ENCODE measurements at regions not wholly inside any gene's neighbourhood (a gene's known extent, or its start where the extent isn't known, plus 50 kb on each side); places are given as distances from the start of the nearest gene placed in this dataset.

- ChIA-PET CTCF (no interaction called here), POLR2A (no interaction called here)
- DNase-seq (ENCODE audit: extremely low spot score) = no peak
- TF ChIP-seq, protein P1, sequence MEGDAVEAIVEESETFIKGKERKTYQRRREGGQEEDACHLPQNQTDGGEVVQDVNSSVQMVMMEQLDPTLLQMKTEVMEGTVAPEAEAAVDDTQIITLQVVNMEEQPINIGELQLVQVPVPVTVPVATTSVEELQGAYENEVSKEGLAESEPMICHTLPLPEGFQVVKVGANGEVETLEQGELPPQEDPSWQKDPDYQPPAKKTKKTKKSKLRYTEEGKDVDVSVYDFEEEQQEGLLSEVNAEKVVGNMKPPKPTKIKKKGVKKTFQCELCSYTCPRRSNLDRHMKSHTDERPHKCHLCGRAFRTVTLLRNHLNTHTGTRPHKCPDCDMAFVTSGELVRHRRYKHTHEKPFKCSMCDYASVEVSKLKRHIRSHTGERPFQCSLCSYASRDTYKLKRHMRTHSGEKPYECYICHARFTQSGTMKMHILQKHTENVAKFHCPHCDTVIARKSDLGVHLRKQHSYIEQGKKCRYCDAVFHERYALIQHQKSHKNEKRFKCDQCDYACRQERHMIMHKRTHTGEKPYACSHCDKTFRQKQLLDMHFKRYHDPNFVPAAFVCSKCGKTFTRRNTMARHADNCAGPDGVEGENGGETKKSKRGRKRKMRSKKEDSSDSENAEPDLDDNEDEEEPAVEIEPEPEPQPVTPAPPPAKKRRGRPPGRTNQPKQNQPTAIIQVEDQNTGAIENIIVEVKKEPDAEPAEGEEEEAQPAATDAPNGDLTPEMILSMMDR (IDR thresholded peaks at IDR 0.05; ENCODE audit: control extremely low read depth, extremely low read depth, low read depth, missing control alignments) = no peak
Measured at GRCh38 chr16:6112700-6113099, 1015.1 kb upstream of the EEF2KMT start.

DNA sequence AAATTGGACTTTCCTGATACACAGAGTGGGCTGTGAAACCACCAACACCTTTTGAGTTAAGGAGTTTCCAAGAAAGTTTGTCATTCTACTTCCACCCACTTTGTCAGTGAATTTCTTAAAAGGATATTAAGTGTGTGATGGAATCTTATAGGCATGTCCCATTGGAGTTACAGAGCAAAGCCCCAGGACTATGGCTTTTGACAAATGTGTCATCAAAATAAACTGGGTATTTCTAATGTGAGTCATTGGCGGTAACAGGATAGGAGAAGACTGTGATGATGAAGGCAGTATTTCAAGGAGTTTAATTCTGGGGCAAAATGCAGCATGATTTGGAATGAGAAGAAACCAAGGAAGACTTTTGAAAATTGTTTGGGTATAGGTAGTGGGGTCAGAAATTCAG lies 1013.8 kb upstream of the EEF2KMT start:
- ChIA-PET POLR2A (no interaction called here), CTCF (no interaction called here)
- TF ChIP-seq, protein P1 (IDR thresholded peaks at IDR 0.05; ENCODE audit: control extremely low read depth, extremely low read depth, low read depth, missing control alignments) = no peak
- DNase-seq (ENCODE audit: extremely low spot score) = no peak

DNA sequence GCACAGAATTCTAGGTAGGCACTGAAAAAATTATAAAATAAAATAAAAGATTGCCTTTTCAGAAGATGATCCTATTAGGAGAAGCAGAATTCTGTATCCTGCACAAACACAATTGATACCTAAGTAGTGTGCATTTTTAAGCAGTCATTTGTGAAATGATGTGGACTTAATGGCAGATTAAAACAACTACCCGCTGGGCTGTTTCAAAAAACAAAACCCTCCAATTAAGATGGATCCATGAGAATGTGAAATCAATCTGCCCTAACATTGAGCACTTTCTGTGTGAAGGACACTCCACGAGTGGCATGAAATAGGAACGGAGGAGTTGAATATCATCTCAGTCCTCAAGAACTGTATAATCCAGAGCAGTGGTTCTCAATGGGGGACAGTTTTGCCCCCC lies 1012.8 kb upstream of the EEF2KMT start:
- DNase-seq (ENCODE audit: extremely low spot score) = no peak
- TF ChIP-seq, protein P1 (IDR thresholded peaks at IDR 0.05; ENCODE audit: control extremely low read depth, extremely low read depth, low read depth, missing control alignments) = no peak
- POLR2A ChIA-PET = no interaction called here
- CTCF ChIA-PET = no interaction called here

GRCh38 chr16:6106061-6106460 lies 1008.5 kb upstream of the EEF2KMT start:
- TF ChIP-seq, protein P1 (IDR thresholded peaks at IDR 0.05; ENCODE audit: control extremely low read depth, extremely low read depth, low read depth, missing control alignments) = no peak
- DNase-seq (ENCODE audit: extremely low spot score) = no peak
- ChIA-PET CTCF (no interaction called here), POLR2A (no interaction called here)

- ChIA-PET POLR2A (no interaction called here), CTCF (no interaction called here)
- TF ChIP-seq, protein P1 (IDR thresholded peaks at IDR 0.05; ENCODE audit: control extremely low read depth, extremely low read depth, low read depth, missing control alignments) = no peak
- no peak for DNase-seq (ENCODE audit: extremely low spot score)
Measured at GRCh38 chr16:6105115-6105514, 1007.5 kb upstream of the EEF2KMT start.

GRCh38 chr16:6104428-6104827 lies 1006.8 kb upstream of the EEF2KMT start:
- ChIA-PET POLR2A (no interaction called here), CTCF (no interaction called here)
- TF ChIP-seq, protein P1 (IDR thresholded peaks at IDR 0.05; ENCODE audit: control extremely low read depth, extremely low read depth, low read depth, missing control alignments) = no peak
- no peak for DNase-seq (ENCODE audit: extremely low spot score)

- ChIA-PET CTCF (no interaction called here), POLR2A (no interaction called here)
- no peak for DNase-seq (ENCODE audit: extremely low spot score)
- TF ChIP-seq, protein P1 (IDR thresholded peaks at IDR 0.05; ENCODE audit: control extremely low read depth, extremely low read depth, low read depth, missing control alignments) = no peak
Measured at GRCh38 chr16:6103561-6103960, 1006.0 kb upstream of the EEF2KMT start.
